ENCODE measurements at regions not wholly inside any gene's neighbourhood (a gene's known extent, or its start where the extent isn't known, plus 50 kb on each side); places are given as distances from the start of the nearest gene placed in this dataset.

DNA sequence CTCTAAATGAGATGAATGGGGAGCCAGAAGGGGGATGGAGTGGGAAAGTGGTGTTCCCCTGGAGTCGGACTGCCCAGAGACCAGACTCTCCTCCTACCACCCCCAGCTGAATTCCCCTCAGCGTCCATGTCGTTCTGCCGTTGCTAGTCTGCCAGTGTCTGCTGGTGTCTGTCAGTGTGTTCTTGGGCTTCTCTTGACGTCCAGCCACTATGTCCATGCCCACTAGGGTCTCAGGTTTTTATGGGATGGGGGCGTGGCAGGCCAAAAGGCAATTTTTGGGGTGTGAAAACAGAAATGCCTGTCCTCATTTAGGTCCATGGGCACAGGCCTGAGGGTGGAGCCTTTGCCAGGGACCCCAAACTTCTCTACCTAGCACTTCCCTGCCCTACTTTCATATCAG lies 589.6 kb downstream of the IGSF11 start:
- TF ChIP-seq, protein P1, sequence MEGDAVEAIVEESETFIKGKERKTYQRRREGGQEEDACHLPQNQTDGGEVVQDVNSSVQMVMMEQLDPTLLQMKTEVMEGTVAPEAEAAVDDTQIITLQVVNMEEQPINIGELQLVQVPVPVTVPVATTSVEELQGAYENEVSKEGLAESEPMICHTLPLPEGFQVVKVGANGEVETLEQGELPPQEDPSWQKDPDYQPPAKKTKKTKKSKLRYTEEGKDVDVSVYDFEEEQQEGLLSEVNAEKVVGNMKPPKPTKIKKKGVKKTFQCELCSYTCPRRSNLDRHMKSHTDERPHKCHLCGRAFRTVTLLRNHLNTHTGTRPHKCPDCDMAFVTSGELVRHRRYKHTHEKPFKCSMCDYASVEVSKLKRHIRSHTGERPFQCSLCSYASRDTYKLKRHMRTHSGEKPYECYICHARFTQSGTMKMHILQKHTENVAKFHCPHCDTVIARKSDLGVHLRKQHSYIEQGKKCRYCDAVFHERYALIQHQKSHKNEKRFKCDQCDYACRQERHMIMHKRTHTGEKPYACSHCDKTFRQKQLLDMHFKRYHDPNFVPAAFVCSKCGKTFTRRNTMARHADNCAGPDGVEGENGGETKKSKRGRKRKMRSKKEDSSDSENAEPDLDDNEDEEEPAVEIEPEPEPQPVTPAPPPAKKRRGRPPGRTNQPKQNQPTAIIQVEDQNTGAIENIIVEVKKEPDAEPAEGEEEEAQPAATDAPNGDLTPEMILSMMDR (IDR thresholded peaks at IDR 0.05; ENCODE audit: insufficient read depth in 1 of 2, low read depth in 1 of 2, low read length in 1 of 2, severe bottlenecking in 1 of 2, unreplicated experiment in 1 of 2), result no peak
- POLR2A ChIA-PET, result no interaction called here
- no TSS peak for BruUV-seq (replicated peaks)
- no peaks in the 10 kb centered on the region for H3K36me3 Mint-ChIP-seq (ENCODE audit: insufficient read depth, unreplicated experiment)
- intact Hi-C loops (cut with micrococcal nuclease; ENCODE audit: unreplicated experiment), result no loop called here
- no peaks in the 10 kb centered on the region for H3K4me1 ChIP-seq
- H3K9me3 ChIP-seq, result no peaks in the 10 kb centered on the region; the same call in 1 of the 2 replicates
- H3K4me1 Mint-ChIP-seq (ENCODE audit: low read depth, unreplicated experiment), result no peaks in the 10 kb centered on the region
- no peaks in the 10 kb centered on the region for H3K27me3 Mint-ChIP-seq (ENCODE audit: insufficient read depth, unreplicated experiment)
- no peaks in the 10 kb centered on the region for H3K36me3 ChIP-seq (ENCODE audit: control insufficient read depth, insufficient read depth, low read length)
- H3K27ac Mint-ChIP-seq (ENCODE audit: unreplicated experiment), result no peak overlapping the region
- DNase-seq, result no peak
- no peaks in the 10 kb centered on the region for H3K9me3 Mint-ChIP-seq (ENCODE audit: unreplicated experiment)
- H3K4me3 Mint-ChIP-seq (ENCODE audit: unreplicated experiment), result no peak overlapping the region
- no peak overlapping the region for H3K4me3 ChIP-seq (ENCODE audit: low read depth, low read length)
- no peaks in the 10 kb centered on the region for H3K27me3 ChIP-seq (replicated peaks; ENCODE audit: control insufficient read depth, insufficient read depth, low read length)
- CTCF ChIA-PET, result no interaction called here

DNA sequence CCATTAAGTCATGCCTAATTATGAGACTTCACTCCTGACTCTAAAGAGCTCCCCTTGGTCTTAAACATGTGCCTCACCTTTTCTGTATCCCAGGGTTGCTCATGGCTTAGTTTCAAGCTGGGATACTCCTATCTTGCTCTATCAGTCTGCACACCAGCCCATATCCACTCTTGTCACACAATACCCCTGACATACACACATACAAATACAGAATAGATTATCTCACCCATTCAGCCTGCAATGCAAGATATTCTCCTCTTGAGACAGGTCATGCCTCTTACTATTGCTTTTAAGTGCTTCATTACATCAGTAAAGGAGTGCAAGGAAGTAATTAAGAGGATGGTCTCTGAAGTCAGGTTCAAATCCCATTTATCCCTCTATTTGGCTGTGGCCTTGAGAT lies 587.3 kb downstream of the IGSF11 start:
- H3K9me3 Mint-ChIP-seq (ENCODE audit: unreplicated experiment), result peaks cover 17% of the 10 kb centered on the region
- no peaks in the 10 kb centered on the region; the same call in 1 of the 2 replicates for H3K9me3 ChIP-seq
- intact Hi-C loops (cut with micrococcal nuclease; ENCODE audit: unreplicated experiment), result no loop called here
- ChIA-PET CTCF (no interaction called here), POLR2A (no interaction called here)
- no peaks in the 10 kb centered on the region for H3K4me1 ChIP-seq
- H3K36me3 ChIP-seq (ENCODE audit: control insufficient read depth, insufficient read depth, low read length), result no peaks in the 10 kb centered on the region
- BruUV-seq (replicated peaks), result no TSS peak
- no peak overlapping the region for H3K27ac Mint-ChIP-seq (ENCODE audit: unreplicated experiment)
- H3K27me3 ChIP-seq (replicated peaks; ENCODE audit: control insufficient read depth, insufficient read depth, low read length), result no peaks in the 10 kb centered on the region
- H3K27me3 Mint-ChIP-seq (ENCODE audit: insufficient read depth, unreplicated experiment), result no peaks in the 10 kb centered on the region
- DNase-seq, result no peak
- no peaks in the 10 kb centered on the region for H3K4me1 Mint-ChIP-seq (ENCODE audit: low read depth, unreplicated experiment)
- TF ChIP-seq, protein P1 (IDR thresholded peaks at IDR 0.05; ENCODE audit: insufficient read depth in 1 of 2, low read depth in 1 of 2, low read length in 1 of 2, severe bottlenecking in 1 of 2, unreplicated experiment in 1 of 2), result no peak
- no peaks in the 10 kb centered on the region for H3K36me3 Mint-ChIP-seq (ENCODE audit: insufficient read depth, unreplicated experiment)
- no peak overlapping the region for H3K4me3 Mint-ChIP-seq (ENCODE audit: unreplicated experiment)
- no peak overlapping the region for H3K4me3 ChIP-seq (ENCODE audit: low read depth, low read length)

GRCh38 chr3:118466795-118467330 lies 567.8 kb downstream of the IGSF11 start:
- no peaks in the 10 kb centered on the region for H3K27me3 ChIP-seq (replicated peaks; ENCODE audit: control insufficient read depth, insufficient read depth, low read length)
- Mint-ChIP-seq H3K4me1 (ENCODE audit: low read depth, unreplicated experiment) (no peaks in the 10 kb centered on the region), H3K27ac (ENCODE audit: unreplicated experiment) (no peak overlapping the region), H3K36me3 (ENCODE audit: insufficient read depth, unreplicated experiment) (no peaks in the 10 kb centered on the region), H3K27me3 (ENCODE audit: insufficient read depth, unreplicated experiment) (no peaks in the 10 kb centered on the region), H3K9me3 (ENCODE audit: unreplicated experiment) (peaks cover 27% of the 10 kb centered on the region), H3K4me3 (ENCODE audit: unreplicated experiment) (no peak overlapping the region)
- no peaks in the 10 kb centered on the region for H3K9me3 ChIP-seq
- intact Hi-C loops (cut with micrococcal nuclease; ENCODE audit: unreplicated experiment), result no loop called here
- ChIA-PET CTCF (no interaction called here), POLR2A (no interaction called here)
- TF ChIP-seq, protein P1 (IDR thresholded peaks at IDR 0.05; ENCODE audit: insufficient read depth in 1 of 2, low read depth in 1 of 2, low read length in 1 of 2, severe bottlenecking in 1 of 2, unreplicated experiment in 1 of 2), result no peak
- no peaks in the 10 kb centered on the region; the same call in 1 of the 2 replicates for H3K4me1 ChIP-seq
- no peaks in the 10 kb centered on the region for H3K36me3 ChIP-seq (ENCODE audit: control insufficient read depth, insufficient read depth, low read length)
- no peak overlapping the region for H3K4me3 ChIP-seq (ENCODE audit: low read depth, low read length)
- DNase-seq, result no peak
- no TSS peak for BruUV-seq (replicated peaks)
